ENCODE measurements at regions not wholly inside any gene's neighbourhood (a gene's known extent, or its start where the extent isn't known, plus 50 kb on each side); places are given as distances from the start of the nearest gene placed in this dataset.
"Not testable (repeated sequence)": the region's sequence is repeated elsewhere in the genome, so short reads cannot be mapped to it uniquely, and the experiment has no call there.

GRCh38 chr5:17075236-17075635 is 139.1 kb upstream of the MYO10 start:
- H3K9me3 Mint-ChIP-seq (ENCODE audit: insufficient read depth), result no peaks in the 10 kb centered on the region
- no peaks in the 10 kb centered on the region for H3K36me3 Mint-ChIP-seq (ENCODE audit: low read depth)

GRCh38 chr5:17076272-17076671 is 140.2 kb upstream of the MYO10 start:
- Mint-ChIP-seq H3K36me3 (ENCODE audit: low read depth) (no peaks in the 10 kb centered on the region), H3K27me3 (ENCODE audit: low read depth) (no peaks in the 10 kb centered on the region), H3K4me1 (ENCODE audit: low read depth) (no peaks in the 10 kb centered on the region), H3K9me3 (ENCODE audit: insufficient read depth) (no peaks in the 10 kb centered on the region), H3K4me3 (no peak overlapping the region), H3K27ac (no peak overlapping the region)
- POLR2A ChIA-PET, result no interaction called here
- no peak for DNase-seq
- no peak for ATAC-seq
- CTCF ChIA-PET, result no interaction called here

More at GRCh38 chr5:17075236-17075635, 139.1 kb upstream of the MYO10 start:
- ChIA-PET POLR2A (no interaction called here), CTCF (interaction anchor here (1.4 kb wide), 1 partner anchor 57 kb away, joined by 3 read pairs; no protein-coding TSS in a partner anchor)
- no peaks in the 10 kb centered on the region for H3K27me3 Mint-ChIP-seq (ENCODE audit: low read depth)
- DNase-seq, result no peak
- H3K4me1 Mint-ChIP-seq (ENCODE audit: low read depth), result no peaks in the 10 kb centered on the region
- ATAC-seq, result no peak
- H3K4me3 Mint-ChIP-seq, result no peak overlapping the region
- H3K27ac Mint-ChIP-seq, result no peak overlapping the region

GRCh38 chr5:17077440-17078233 is 139.8 kb upstream of the BASP1 start:
- DNase-seq, result no peak
- Mint-ChIP-seq H3K9me3 (ENCODE audit: insufficient read depth) (no peaks in the 10 kb centered on the region), H3K4me1 (ENCODE audit: low read depth) (no peaks in the 10 kb centered on the region), H3K4me3 (no peak overlapping the region), H3K36me3 (ENCODE audit: low read depth) (no peaks in the 10 kb centered on the region), H3K27ac (no peak overlapping the region), H3K27me3 (ENCODE audit: low read depth) (no peaks in the 10 kb centered on the region)
- ATAC-seq, result no peak
- CTCF ChIA-PET, result no interaction called here
- POLR2A ChIA-PET, result no interaction called here

- Mint-ChIP-seq H3K36me3 (ENCODE audit: low read depth) (no peaks in the 10 kb centered on the region), H3K27ac (no peak overlapping the region), H3K27me3 (ENCODE audit: low read depth) (no peaks in the 10 kb centered on the region), H3K4me3 (no peak overlapping the region), H3K4me1 (ENCODE audit: low read depth) (no peaks in the 10 kb centered on the region), H3K9me3 (ENCODE audit: insufficient read depth) (no peaks in the 10 kb centered on the region)
- DNase-seq, result no peak
- POLR2A ChIA-PET, result no interaction called here
- CTCF ChIA-PET, result no interaction called here
- no peak for ATAC-seq
Observed at GRCh38 chr5:17079562-17079961, 137.9 kb upstream of the BASP1 start.

- no peak overlapping the region for H3K27ac Mint-ChIP-seq
- POLR2A ChIA-PET, result no interaction called here
- CTCF ChIA-PET, result interaction anchor here (1.2 kb wide), 1 partner anchor 52 kb away, joined by 3 read pairs; no protein-coding TSS in a partner anchor
- H3K9me3 Mint-ChIP-seq (ENCODE audit: insufficient read depth), result no peaks in the 10 kb centered on the region
- H3K36me3 Mint-ChIP-seq (ENCODE audit: low read depth), result no peaks in the 10 kb centered on the region
- no peaks in the 10 kb centered on the region for H3K4me1 Mint-ChIP-seq (ENCODE audit: low read depth)
- ATAC-seq (no peak), DNase-seq (no peak)
- H3K4me3 Mint-ChIP-seq, result no peak overlapping the region
- H3K27me3 Mint-ChIP-seq (ENCODE audit: low read depth), result no peaks in the 10 kb centered on the region
Observed at GRCh38 chr5:17080361-17080760, 137.1 kb upstream of the BASP1 start.

GRCh38 chr5:17081142-17081541 is 136.3 kb upstream of the BASP1 start:
- DNase-seq (no peak), ATAC-seq (no peak)
- ChIA-PET POLR2A (no interaction called here), CTCF (interaction anchor here (1.2 kb wide), 1 partner anchor 51 kb away, joined by 3 read pairs; no protein-coding TSS in a partner anchor)
- H3K36me3 Mint-ChIP-seq (ENCODE audit: low read depth), result no peaks in the 10 kb centered on the region
- H3K27ac Mint-ChIP-seq, result no peak overlapping the region
- H3K9me3 Mint-ChIP-seq (ENCODE audit: insufficient read depth), result no peaks in the 10 kb centered on the region
- no peaks in the 10 kb centered on the region for H3K4me1 Mint-ChIP-seq (ENCODE audit: low read depth)
- H3K27me3 Mint-ChIP-seq (ENCODE audit: low read depth), result no peaks in the 10 kb centered on the region
- H3K4me3 Mint-ChIP-seq, result no peak overlapping the region

- H3K36me3 Mint-ChIP-seq (ENCODE audit: low read depth); DNase-seq; H3K4me1 Mint-ChIP-seq (ENCODE audit: low read depth); H3K4me3 Mint-ChIP-seq; ATAC-seq; H3K27ac Mint-ChIP-seq; H3K9me3 Mint-ChIP-seq (ENCODE audit: insufficient read depth); CTCF ChIA-PET; POLR2A ChIA-PET; H3K27me3 Mint-ChIP-seq (ENCODE audit: low read depth): not testable (repeated sequence)
Observed at GRCh38 chr5:17083276-17083675, 134.2 kb upstream of the BASP1 start.

GRCh38 chr5:17087035-17087434 is 130.4 kb upstream of the BASP1 start:
- H3K27ac Mint-ChIP-seq, result no peak overlapping the region
- no peaks in the 10 kb centered on the region for H3K27me3 Mint-ChIP-seq (ENCODE audit: low read depth)
- H3K9me3 Mint-ChIP-seq (ENCODE audit: insufficient read depth), result no peaks in the 10 kb centered on the region
- no peaks in the 10 kb centered on the region for H3K36me3 Mint-ChIP-seq (ENCODE audit: low read depth)
- no peak overlapping the region for H3K4me3 Mint-ChIP-seq
- ATAC-seq, result no peak
- CTCF ChIA-PET, result no interaction called here
- no peaks in the 10 kb centered on the region for H3K4me1 Mint-ChIP-seq (ENCODE audit: low read depth)
- POLR2A ChIA-PET, result no interaction called here
- DNase-seq, result no peak

GRCh38 chr5:17088051-17088450 is 129.4 kb upstream of the BASP1 start:
- Mint-ChIP-seq H3K9me3 (ENCODE audit: insufficient read depth) (no peaks in the 10 kb centered on the region), H3K36me3 (ENCODE audit: low read depth) (no peaks in the 10 kb centered on the region), H3K4me3 (no peak overlapping the region), H3K4me1 (ENCODE audit: low read depth) (no peaks in the 10 kb centered on the region), H3K27me3 (ENCODE audit: low read depth) (no peaks in the 10 kb centered on the region), H3K27ac (no peak overlapping the region)
- DNase-seq (no peak), ATAC-seq (no peak)
- ChIA-PET CTCF (no interaction called here), POLR2A (no interaction called here)

GRCh38 chr5:17089001-17089400 is 128.4 kb upstream of the BASP1 start:
- DNase-seq (no peak), ATAC-seq (no peak)
- Mint-ChIP-seq H3K36me3 (ENCODE audit: low read depth) (no peaks in the 10 kb centered on the region), H3K9me3 (ENCODE audit: insufficient read depth) (no peaks in the 10 kb centered on the region), H3K27ac (no peak overlapping the region), H3K27me3 (ENCODE audit: low read depth) (no peaks in the 10 kb centered on the region), H3K4me3 (no peak overlapping the region), H3K4me1 (ENCODE audit: low read depth) (no peaks in the 10 kb centered on the region)
- CTCF ChIA-PET, result no interaction called here
- POLR2A ChIA-PET, result no interaction called here

- Mint-ChIP-seq H3K27ac (no peak overlapping the region), H3K4me1 (ENCODE audit: low read depth) (no peaks in the 10 kb centered on the region), H3K9me3 (ENCODE audit: insufficient read depth) (no peaks in the 10 kb centered on the region), H3K4me3 (no peak overlapping the region), H3K36me3 (ENCODE audit: low read depth) (no peaks in the 10 kb centered on the region), H3K27me3 (ENCODE audit: low read depth) (no peaks in the 10 kb centered on the region)
- ChIA-PET POLR2A (no interaction called here), CTCF (no interaction called here)
- no peak for ATAC-seq
- no peak for DNase-seq
Observed at GRCh38 chr5:17089690-17090089, 127.7 kb upstream of the BASP1 start.

- ATAC-seq (no peak), DNase-seq (no peak)
- no peaks in the 10 kb centered on the region for H3K4me1 Mint-ChIP-seq (ENCODE audit: low read depth)
- no peak overlapping the region for H3K4me3 Mint-ChIP-seq
- no peaks in the 10 kb centered on the region for H3K9me3 Mint-ChIP-seq (ENCODE audit: insufficient read depth)
- no peaks in the 10 kb centered on the region for H3K27me3 Mint-ChIP-seq (ENCODE audit: low read depth)
- CTCF ChIA-PET, result interaction anchor here (1.5 kb wide), 1 partner anchor 42 kb away, joined by 3 read pairs; no protein-coding TSS in a partner anchor
- no peaks in the 10 kb centered on the region for H3K36me3 Mint-ChIP-seq (ENCODE audit: low read depth)
- no peak overlapping the region for H3K27ac Mint-ChIP-seq
- POLR2A ChIA-PET, result no interaction called here
Observed at GRCh38 chr5:17090839-17091238, 126.6 kb upstream of the BASP1 start.

GRCh38 chr5:17094830-17095229 is 122.6 kb upstream of the BASP1 start:
- DNase-seq (no peak), ATAC-seq (no peak)
- Mint-ChIP-seq H3K36me3 (ENCODE audit: low read depth) (no peaks in the 10 kb centered on the region), H3K4me3 (no peak overlapping the region), H3K27me3 (ENCODE audit: low read depth) (no peaks in the 10 kb centered on the region), H3K9me3 (ENCODE audit: insufficient read depth) (no peaks in the 10 kb centered on the region), H3K27ac (no peak overlapping the region), H3K4me1 (ENCODE audit: low read depth) (no peaks in the 10 kb centered on the region)
- ChIA-PET POLR2A (no interaction called here), CTCF (no interaction called here)

Measured in activated CD8-positive, alpha-beta T cell treated with anti-CD3 and anti-CD28 coated beads, Interleukin-2, amount 10 ng/mL, durations not matched to agents 7 days and 5 days (primary cell).